GM12872 (cell line): ENCODE measurements at regions not wholly inside any gene's neighbourhood (a gene's known extent, or its start where the extent isn't known, plus 50 kb on each side); places are given as distances from the start of the nearest gene placed in this dataset.

Experiments
- TF ChIP-seq, protein P1 (sequence below): IDR thresholded peaks from 3 replicates; pipeline ENCODE4 v1.5.1; 2011; ENCODE audit warnings: low read depth, mild to moderate bottlenecking, low read length, moderate library complexity; ENCODE audit not compliant: insufficient read depth

- TF ChIP-seq, protein P1, sequence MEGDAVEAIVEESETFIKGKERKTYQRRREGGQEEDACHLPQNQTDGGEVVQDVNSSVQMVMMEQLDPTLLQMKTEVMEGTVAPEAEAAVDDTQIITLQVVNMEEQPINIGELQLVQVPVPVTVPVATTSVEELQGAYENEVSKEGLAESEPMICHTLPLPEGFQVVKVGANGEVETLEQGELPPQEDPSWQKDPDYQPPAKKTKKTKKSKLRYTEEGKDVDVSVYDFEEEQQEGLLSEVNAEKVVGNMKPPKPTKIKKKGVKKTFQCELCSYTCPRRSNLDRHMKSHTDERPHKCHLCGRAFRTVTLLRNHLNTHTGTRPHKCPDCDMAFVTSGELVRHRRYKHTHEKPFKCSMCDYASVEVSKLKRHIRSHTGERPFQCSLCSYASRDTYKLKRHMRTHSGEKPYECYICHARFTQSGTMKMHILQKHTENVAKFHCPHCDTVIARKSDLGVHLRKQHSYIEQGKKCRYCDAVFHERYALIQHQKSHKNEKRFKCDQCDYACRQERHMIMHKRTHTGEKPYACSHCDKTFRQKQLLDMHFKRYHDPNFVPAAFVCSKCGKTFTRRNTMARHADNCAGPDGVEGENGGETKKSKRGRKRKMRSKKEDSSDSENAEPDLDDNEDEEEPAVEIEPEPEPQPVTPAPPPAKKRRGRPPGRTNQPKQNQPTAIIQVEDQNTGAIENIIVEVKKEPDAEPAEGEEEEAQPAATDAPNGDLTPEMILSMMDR = no peak
Observed at GRCh38 chr1:104745875-104746274, 996.2 kb downstream of the AMY1C start.

DNA sequence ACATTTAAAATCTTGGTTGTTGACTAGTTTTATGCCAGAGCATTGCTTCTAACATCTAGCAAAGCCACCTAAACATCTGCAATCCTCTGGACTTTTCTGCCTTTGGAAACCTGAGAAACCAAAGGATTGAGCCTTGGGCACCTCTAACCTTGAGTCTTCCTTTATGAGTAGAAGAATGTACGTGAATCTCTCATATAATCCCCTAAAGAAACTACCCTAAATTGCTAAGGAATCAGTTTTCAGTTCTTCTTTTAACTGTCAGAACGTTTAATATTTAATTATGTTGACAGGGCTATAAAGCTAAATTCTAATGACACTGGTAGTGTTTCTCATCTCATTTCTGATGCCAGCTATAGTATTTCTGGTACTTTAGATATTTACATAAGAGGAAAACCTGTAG, 997.3 kb downstream of the AMY1C start:
- TF ChIP-seq, protein P1 = no peak

DNA sequence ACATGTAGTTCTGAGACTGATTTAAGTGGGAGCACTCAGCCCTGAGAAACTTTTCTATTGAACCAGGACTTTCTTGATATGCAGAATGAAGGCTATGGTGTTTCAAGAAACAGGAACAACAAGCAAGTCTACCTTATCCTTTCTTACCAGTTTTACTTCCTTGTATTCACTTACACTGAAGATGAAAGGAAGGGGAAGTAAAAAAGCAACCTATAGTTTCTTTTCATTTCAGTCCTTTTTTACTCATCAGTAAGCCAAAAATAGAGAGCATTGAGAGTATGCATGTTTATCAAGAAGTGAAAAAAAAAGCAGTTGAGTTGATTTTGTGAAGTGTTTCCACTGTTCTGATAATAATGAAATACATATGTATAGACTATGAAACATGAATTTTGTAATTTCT, 1010.3 kb downstream of the AMY1C start:
- TF ChIP-seq, protein P1 = no peak

DNA sequence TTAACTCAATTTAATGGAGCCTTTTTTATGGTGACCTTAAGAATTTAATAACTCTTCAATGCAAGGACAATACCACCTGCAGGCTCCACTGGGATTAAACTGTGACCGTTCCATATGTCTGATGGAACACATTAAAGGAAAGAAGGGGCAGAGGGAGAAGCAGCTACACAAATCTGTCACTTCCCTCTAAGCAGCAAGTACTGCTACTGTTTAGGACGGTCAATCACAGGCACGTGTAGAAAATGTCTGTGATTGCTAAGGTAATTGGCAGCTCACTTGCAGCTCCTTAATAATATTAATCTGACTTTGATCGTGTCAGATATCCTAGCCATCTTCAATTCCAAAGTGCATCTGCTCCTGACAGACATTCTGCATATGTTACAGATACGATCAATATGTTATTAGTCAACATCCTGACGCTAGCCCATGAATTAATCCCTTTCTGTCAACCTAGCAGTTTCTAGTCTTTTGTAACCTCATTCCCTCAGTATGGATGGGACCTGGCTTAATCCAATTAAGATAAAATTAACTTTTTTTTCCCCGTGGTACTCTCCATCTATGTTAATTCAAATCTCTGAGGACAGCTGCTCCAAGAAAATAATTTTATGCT, 1012.4 kb downstream of the AMY1C start:
- TF ChIP-seq, protein P1 = no peak

DNA sequence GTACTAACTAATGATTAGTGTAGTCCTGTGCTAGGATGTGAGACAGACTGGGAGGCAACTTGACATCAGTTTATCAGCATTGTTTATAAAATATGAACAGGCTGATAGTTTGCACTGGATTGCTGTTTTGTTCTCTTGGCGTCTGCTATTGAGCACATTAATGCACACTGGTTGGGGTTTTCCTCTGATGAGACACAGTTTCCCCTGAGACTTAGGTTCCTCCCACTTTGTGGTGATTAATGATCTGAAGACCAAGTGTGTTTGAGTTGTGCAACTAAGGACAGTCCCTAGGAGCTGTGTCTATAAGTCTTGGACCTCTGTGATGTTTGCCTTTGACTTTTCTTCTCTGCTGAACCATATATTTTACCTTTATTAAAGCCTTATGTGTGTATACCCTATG, 1015.4 kb downstream of the AMY1C start:
- TF ChIP-seq, protein P1 = no peak

GRCh38 chr1:104768466-104768865, 1018.8 kb downstream of the AMY1C start:
- TF ChIP-seq, protein P1 = no peak

- TF ChIP-seq, protein P1 = peak; percentile 76
Observed at GRCh38 chr1:104780470-104781078, 1030.9 kb downstream of the AMY1C start.
